HEK293T (cell line): ENCODE measurements at regions not wholly inside any gene's neighbourhood (a gene's known extent, or its start where the extent isn't known, plus 50 kb on each side); places are given as distances from the start of the nearest gene placed in this dataset.

Experiments
- CTCF ChIA-PET: fragments of 350-600 bp; formaldehyde crosslinking; extraction: SDS; loops from one replicate; lab custom pipeline; 2021; ENCODE audit warnings: antibody characterized with exemption, inconsistent platforms; lab: Yijun Ruan, JAX
- POLR2A ChIA-PET: fragments of 350-600 bp; formaldehyde crosslinking; extraction: SDS; loops from one replicate; lab custom pipeline; 2020; ENCODE audit warnings: antibody characterized with exemption, inconsistent platforms; lab: Yijun Ruan, JAX
- DNase-seq: peaks from one replicate; pipeline ENCODE4 v3.0.0; 2012; ENCODE audit warnings: mixed read lengths; ENCODE audit errors: extremely low spot score
- ARNT ChIP-seq: fragments of 450-650 bp; IDR thresholded peaks from 2 replicates; pipeline ENCODE4 v1.6.1; 2017; ENCODE audit warnings: mild to moderate bottlenecking
- BHLHE40 ChIP-seq: fragments of 450-650 bp; IDR thresholded peaks from 2 replicates; pipeline ENCODE4 v1.6.1; 2016; ENCODE audit warnings: mild to moderate bottlenecking, moderate library complexity, borderline replicate concordance
- CTBP1 ChIP-seq: fragments of 450-650 bp; IDR thresholded peaks from 2 replicates; pipeline ENCODE4 v1.6.1; 2016; ENCODE audit warnings: borderline replicate concordance
- ELF4 ChIP-seq: fragments of 450-650 bp; IDR thresholded peaks from 2 replicates; pipeline ENCODE4 v1.6.1; 2017; ENCODE audit warnings: antibody characterized with exemption
- FOXA1 ChIP-seq: fragments of 450-650 bp; IDR thresholded peaks from 2 replicates; pipeline ENCODE4 v1.6.1; 2016; ENCODE audit warnings: mild to moderate bottlenecking
- FOXK2 ChIP-seq: fragments of 450-650 bp; IDR thresholded peaks from 2 replicates; pipeline ENCODE4 v1.6.1; 2016; ENCODE audit warnings: mild to moderate bottlenecking
- FOXM1 ChIP-seq: fragments of 450-650 bp; IDR thresholded peaks from 2 replicates; pipeline ENCODE4 v1.6.1; 2017; ENCODE audit warnings: mild to moderate bottlenecking, borderline replicate concordance
- HDGF ChIP-seq: fragments of 450-650 bp; IDR thresholded peaks from 2 replicates; pipeline ENCODE4 v1.6.1; 2017; ENCODE audit warnings: antibody characterized with exemption, borderline replicate concordance
- L3MBTL2 ChIP-seq: fragments of 450-650 bp; conservative IDR thresholded peaks from 2 replicates; pipeline ENCODE4 v1.6.1; 2016; ENCODE audit warnings: mild to moderate bottlenecking
- LEF1 ChIP-seq: fragments of 450-650 bp; IDR thresholded peaks from 2 replicates; pipeline ENCODE4 v1.6.1; 2017; ENCODE audit warnings: mild to moderate bottlenecking, borderline replicate concordance
- NFRKB ChIP-seq: fragments of 450-650 bp; IDR thresholded peaks from 2 replicates; pipeline ENCODE4 v1.6.1; 2016; ENCODE audit warnings: mild to moderate bottlenecking, moderate library complexity
- SP1 ChIP-seq: fragments of 450-650 bp; IDR thresholded peaks from 2 replicates; pipeline ENCODE4 v1.6.1; 2017
- SUZ12 ChIP-seq: fragments of 450-650 bp; IDR thresholded peaks from 2 replicates; pipeline ENCODE4 v1.6.1; 2016; ENCODE audit warnings: mild to moderate bottlenecking
- TARDBP ChIP-seq: fragments of 450-650 bp; IDR thresholded peaks from 2 replicates; pipeline ENCODE4 v1.6.1; 2016
- ZNF384 ChIP-seq: fragments of 450-650 bp; IDR thresholded peaks from 2 replicates; pipeline ENCODE4 v1.6.1; 2016
- TF ChIP-seq, protein P1 (sequence below): fragments of 450-650 bp; IDR thresholded peaks from 2 replicates; pipeline ENCODE4 v1.6.1; 2016

DNA sequence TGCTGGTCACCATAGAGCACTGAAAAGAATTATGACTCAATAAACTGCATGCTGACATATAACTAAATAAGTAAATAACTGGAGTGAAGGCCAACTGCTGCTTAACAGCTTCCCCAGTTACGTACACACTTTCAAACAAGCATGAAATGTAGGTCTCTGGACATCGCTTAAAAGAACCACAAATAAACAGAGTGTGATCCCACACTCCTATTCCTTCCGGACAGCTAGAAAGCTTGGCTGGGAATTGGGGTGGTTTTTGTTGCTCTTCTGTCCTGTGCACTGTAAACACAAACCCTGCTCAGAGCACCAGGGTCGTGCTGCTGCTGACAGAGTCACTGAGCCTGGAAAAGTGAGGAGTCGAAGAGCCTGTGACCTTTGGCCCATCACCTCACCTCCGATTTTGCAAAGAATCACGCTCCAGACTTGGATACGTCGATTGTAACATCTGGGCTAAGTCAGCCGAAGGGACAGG, 162.7 kb upstream of the NT5C1B start:
- ChIA-PET CTCF (interaction anchor here (1.5 kb wide), 1 partner anchor 12 kb away, joined by 3 read pairs; no protein-coding TSS in a partner anchor), POLR2A (no interaction called here)
- TF ChIP-seq FOXK2: no peak
- no peak for TF ChIP-seq TARDBP
- no peak for TF ChIP-seq ELF4
- no peak for TF ChIP-seq NFRKB
- TF ChIP-seq ARNT: no peak
- TF ChIP-seq CTBP1: peak; percentile 47; the same call in 1 of the 2 replicates
- no peak for TF ChIP-seq HDGF
- no peak for TF ChIP-seq LEF1
- TF ChIP-seq FOXA1: no peak
- TF ChIP-seq FOXM1: no peak
- TF ChIP-seq L3MBTL2: no peak
- TF ChIP-seq SUZ12: no peak
- TF ChIP-seq SP1: no peak
- no peak for TF ChIP-seq ZNF384
- TF ChIP-seq, protein P1, sequence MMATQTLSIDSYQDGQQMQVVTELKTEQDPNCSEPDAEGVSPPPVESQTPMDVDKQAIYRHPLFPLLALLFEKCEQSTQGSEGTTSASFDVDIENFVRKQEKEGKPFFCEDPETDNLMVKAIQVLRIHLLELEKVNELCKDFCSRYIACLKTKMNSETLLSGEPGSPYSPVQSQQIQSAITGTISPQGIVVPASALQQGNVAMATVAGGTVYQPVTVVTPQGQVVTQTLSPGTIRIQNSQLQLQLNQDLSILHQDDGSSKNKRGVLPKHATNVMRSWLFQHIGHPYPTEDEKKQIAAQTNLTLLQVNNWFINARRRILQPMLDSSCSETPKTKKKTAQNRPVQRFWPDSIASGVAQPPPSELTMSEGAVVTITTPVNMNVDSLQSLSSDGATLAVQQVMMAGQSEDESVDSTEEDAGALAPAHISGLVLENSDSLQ: peak; percentile 71
- no peak for TF ChIP-seq BHLHE40
- DNase-seq: no peak

DNA sequence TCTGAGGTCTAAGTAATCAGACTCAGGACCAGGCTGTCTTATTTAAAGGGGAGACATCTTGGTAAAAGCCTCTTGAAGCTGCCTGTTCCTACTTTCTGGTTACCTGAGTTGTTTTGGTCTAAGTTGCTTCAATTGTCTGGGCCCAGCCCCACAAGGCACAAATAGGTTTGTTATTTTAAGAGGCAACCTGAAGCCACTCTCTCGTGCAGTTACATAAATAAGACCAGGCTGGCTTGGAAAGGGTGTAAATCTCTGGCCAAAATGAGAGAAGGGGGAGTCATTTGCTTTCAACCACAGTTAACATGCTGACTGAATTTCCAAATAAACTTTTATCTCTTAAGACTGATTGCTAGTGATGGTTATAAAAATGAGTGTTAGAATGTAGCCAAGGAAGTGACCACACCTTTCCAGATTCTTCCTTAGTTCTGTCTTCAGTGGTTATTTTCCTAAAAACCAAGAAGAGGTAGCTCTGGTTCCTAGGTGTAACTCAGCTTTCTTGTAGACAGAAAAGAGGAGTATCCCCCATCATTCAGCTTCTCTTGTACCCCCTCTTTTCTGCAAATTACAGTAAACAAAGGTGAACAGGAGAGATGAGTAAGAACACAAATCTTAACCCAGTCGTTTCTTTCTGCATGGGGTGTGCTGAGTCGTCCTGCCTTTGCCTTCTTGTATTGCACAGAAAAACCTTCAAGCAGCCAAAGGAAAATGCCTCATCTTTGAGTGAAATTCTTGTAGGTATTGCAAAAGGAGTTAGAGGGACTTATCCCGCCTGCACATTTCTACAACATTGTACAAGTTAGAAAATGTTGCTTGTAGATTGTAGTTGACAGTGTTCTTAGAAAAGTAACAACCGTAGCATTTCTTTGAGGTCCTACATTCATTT, 161.5 kb upstream of the NT5C1B start:
- CTCF ChIA-PET: interaction anchor here (0.7 to 1.2 kb wide), 3 partner anchors 231 to 597 kb away, joined by 3 to 4 read pairs (median 3); no protein-coding TSS in a partner anchor
- DNase-seq: no peak
- TF ChIP-seq SUZ12 (no peak), SP1 (no peak), FOXM1 (no peak), HDGF (no peak), ZNF384 (no peak), NFRKB (no peak), LEF1 (no peak), ELF4 (no peak), BHLHE40 (no peak), CTBP1 (no peak), FOXA1 (no peak)
- TF ChIP-seq, protein P1: no peak
- POLR2A ChIA-PET: no interaction called here

DNA sequence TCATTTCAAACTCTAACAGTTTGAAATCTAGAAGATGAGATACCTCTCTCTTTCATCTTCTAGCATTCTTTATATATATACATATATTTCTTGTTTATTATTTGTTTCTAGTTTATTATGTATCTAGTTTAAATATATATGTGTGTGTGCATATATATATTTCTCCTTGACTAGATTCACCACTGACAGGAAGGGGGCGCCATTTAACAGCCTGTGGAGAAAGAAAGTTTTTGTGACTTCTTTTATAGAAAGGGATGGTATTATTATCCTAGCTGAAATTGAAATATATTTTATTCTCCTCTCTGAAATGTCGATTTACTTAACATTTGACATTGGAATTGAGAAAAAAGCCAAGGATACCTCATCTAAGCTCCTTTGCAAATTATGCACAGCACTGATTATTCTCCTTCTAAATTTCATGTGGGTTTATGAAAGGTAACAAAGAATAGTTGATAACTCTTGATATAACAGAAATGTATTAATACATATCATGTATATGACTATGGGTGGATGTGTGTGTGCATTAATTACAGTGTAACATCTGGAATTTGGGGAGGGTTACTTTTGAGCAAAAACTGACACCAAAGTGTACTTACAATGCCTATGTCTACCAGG, 160.7 kb upstream of the NT5C1B start:
- no peak for DNase-seq
- POLR2A ChIA-PET: no interaction called here
- CTCF ChIA-PET: interaction anchor here (1.2 kb wide), 1 partner anchor 597 kb away, joined by 3 read pairs; no protein-coding TSS in a partner anchor
- TF ChIP-seq FOXK2 (no peak), NFRKB (no peak), TARDBP (no peak), FOXM1 (no peak), HDGF (no peak), FOXA1 (no peak), L3MBTL2 (no peak), ZNF384 (no peak), SUZ12 (no peak), LEF1 (no peak), ARNT (no peak)
- TF ChIP-seq, protein P1: no peak

DNA sequence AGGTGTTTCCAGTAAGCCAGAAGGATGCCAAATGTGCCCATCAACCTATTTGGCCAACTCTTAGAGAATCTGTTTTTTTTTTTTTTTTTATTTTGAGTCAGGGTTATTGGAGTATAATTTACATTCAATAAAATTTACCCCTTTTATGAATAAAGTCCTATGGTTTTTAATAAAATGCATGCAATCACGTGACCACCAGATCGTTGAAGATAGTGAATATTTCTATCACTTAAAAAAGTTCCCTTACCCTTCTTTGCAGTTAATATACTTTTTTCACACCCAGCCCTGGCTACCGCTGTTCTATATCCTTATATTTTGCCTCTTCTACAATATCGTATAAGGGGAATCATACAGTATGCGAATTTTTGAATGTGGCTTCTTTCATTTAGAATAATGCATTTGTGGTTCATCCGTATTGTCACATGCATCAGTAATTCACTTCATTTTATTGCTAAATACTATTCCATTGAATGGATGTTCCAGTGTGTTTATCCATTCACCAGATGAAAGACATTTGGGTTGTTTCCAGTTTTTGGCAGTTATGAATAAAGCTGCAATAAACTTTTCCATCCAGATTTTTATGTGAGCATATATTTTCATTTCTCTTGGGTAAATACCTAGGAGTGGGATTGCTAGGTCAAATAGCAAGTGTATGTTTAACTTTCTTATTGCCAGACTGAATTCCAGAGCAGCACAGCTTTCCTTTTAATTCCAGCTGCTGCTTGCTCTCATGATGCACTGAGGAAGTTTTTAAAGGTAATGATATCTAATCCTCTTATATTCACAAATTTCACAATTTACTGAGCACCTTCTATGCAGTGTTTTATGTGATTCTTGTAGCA, 156.3 kb upstream of the NT5C1B start:
- CTCF ChIA-PET: no interaction called here
- TF ChIP-seq, protein P1: no peak
- no peak for TF ChIP-seq CTBP1
- TF ChIP-seq NFRKB: no peak
- TF ChIP-seq FOXM1: no peak
- no peak for TF ChIP-seq SUZ12
- TF ChIP-seq ELF4: no peak
- no peak for DNase-seq
- POLR2A ChIA-PET: no interaction called here
